Fibroblast of upper back skin (primary cell): ENCODE measurements at regions not wholly inside any gene's neighbourhood (a gene's known extent, or its start where the extent isn't known, plus 50 kb on each side); places are given as distances from the start of the nearest gene placed in this dataset.
A peak's percentile ranks its signal among the peaks of the same experiment; 100 is the strongest.

Source experiments
- DNase-seq: peaks from one replicate; pipeline ENCODE4 v3.0.0-alpha.2; 2013

DNA sequence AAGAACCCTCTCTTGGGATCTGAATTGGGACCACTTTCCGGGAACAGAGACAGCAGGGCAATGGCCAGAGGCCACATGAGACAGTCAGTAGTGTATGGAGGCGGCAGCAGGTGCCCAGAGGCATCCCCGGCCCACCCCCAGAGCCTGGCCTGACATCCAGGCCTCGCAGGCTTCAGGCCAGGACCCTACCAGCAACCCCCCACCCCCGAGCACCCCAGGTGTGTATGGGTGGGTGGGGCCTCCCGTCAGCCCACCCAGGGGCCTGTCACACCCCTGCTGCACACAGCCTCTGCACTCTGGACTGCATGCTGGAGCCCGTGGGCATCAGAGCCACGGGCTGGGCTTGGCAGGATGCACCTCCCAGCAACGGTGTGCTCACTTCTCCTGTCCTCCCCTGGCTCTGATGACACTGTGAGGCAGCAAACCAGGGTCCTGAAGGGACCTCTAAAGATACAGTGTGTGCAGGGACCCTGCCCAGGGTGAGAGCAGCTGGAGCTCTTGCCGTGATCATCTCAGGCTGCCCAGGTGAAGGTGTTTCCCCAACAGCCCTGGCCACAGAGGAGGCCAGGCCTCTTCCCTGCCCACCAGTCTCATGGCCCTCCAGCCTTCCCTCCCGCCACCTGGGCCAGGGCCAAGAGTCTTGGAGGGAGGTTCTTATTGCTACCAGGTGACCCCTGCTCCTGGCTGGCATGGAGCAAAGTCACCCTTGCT lies 88.8 kb upstream of the SEPTIN5 start:
- no peak for DNase-seq

DNA sequence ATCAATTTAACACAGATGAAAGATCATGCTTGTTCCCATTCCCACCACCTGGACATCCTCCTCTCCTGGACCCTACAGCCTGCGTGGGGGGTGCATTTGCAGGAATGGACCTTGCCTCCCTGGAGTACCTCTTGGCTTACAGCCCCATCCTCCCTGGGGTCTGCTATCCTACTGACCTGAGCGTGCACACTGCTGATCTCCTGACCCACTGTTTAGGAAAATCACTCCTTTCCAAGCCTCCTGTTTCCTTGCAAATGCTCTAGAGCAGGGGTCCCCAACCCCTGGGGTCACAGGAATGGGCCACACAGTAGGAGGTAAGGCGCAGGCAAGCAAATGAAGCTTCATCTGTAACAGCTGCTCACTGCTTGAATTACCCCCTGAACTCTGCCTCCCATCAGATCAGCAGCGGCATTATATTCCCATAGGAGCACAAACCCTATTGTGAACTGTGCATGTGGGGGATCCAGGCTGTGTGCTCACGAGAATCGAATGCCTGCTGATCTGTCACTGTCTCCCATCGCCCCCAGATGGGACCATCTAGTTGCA lies 88.2 kb upstream of the SEPTIN5 start:
- DNase-seq = no peak

DNA sequence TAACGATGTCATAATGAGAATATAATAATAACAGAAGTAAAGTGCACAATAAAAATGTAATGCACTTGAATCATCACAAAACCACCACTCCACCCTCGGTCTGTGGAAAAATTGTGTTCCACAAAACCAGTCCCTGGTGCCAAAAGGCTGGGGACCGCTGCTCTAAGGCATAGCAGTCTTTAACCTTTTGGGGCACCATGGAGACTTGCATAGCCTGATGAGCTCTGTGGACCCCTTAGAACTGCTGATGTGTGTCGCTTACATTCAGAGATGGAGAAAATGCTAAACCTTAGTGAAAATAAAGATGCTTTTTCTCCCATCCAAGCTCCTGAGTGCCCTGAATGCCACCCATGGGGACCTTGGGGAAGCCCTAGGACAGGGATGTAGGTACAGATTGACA lies 87.6 kb upstream of the SEPTIN5 start:
- no peak for DNase-seq

DNA sequence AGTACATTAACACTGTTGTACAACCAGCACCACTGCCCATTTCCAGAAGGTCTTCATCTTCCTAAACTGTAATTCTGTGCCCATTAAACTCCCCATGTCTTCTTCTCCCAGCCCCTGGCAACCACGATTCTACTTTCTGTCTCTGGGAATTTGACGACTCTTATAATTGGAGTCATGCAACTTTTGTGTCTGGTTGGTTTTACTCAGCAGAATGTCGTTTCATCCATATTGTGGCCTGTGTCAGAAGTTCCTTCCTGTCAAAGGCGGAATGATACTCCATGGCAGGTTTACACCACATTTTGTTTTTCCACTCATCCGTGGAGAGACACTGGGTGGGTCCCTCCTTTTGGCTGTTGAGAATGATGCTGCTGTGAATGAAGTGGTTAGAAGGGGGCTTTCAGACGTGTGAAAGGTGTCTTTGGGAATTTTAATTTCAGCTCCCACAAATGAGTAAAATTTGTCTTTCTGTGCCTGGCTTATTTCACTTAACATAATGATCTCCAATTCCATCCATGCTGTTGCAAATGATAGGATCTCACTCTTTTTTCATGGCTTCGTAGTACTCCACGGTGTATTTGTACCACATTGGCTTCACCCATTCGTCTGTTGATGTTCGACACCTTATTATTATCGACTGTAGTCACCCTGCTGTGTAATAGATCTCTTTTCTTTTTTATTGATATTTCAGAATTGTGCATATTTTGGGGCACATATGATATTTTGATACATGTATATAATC lies 86.1 kb upstream of the SEPTIN5 start:
- DNase-seq = no peak

DNA sequence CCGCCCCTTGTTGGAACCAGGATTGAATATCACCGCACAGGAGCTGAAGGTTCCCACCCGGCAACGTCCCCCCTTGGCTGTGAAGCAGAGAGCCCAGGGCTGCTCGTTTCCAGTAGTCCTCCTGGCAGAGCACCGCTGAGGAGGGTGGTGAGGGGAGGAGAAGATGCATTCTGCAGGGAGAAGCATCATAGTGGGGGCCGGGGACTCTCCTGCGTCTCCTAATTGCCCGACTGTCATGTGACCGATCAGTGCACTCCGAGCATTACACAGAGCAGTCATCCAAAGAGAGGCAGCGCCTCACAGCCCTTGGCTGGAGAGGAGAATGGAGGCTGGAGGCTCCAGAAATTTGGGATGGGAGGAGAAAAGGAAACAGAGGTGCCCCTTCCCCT lies 85.0 kb upstream of the SEPTIN5 start:
- DNase-seq = no peak

DNA sequence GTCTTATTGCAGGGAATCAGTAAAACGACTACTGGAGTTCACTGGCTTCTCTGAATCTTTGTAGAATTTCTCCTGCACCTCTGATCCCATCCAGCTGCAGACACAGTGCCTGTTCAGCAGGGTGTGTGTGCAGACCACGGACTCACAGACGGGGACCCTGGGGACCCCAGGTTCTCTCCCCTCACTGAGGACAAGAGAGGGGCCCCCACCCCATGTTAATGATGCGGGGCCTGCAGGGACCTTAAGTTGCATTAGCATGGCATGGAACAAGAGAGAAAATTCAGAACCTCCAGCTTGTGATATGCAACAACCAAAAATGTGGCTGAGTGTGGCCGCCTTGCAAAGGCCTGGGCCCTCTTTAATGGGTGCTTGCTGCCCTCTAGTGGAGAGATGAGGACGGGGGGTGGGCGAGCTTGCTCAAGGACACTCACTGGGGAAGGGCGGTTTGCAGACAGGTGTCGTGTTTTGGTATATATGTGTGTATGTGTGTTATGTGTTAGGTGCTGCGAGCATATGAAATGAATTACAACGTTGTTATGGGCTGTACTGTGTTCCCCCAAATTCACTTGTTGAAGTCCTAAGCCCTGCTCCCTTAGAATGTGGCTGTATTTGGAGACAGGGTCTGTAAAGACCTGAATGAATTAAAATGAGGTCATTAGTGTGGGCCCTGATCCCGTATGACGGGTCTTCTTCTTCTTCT lies 84.4 kb upstream of the SEPTIN5 start:
- DNase-seq = peak; percentile 70

DNA sequence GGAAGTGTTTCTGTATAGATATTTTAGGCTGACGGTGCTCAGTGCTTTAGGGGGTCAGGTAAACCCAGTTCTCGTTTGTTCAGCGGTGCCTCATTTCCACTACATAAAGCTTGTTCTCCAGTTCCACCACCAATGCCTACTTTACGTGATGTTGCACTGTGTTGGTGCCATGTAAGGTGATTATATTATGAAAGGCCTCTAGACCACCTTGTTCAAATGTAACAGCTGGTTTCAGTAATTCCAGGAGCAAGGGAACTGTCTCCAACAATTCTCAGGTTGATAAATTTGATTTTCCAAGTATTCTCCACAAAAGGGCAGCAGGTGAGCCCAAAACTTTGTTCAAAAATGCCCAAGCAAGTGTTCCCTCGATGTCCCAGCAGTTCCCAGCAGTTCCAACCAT lies 83.7 kb upstream of the SEPTIN5 start:
- no peak for DNase-seq

DNA sequence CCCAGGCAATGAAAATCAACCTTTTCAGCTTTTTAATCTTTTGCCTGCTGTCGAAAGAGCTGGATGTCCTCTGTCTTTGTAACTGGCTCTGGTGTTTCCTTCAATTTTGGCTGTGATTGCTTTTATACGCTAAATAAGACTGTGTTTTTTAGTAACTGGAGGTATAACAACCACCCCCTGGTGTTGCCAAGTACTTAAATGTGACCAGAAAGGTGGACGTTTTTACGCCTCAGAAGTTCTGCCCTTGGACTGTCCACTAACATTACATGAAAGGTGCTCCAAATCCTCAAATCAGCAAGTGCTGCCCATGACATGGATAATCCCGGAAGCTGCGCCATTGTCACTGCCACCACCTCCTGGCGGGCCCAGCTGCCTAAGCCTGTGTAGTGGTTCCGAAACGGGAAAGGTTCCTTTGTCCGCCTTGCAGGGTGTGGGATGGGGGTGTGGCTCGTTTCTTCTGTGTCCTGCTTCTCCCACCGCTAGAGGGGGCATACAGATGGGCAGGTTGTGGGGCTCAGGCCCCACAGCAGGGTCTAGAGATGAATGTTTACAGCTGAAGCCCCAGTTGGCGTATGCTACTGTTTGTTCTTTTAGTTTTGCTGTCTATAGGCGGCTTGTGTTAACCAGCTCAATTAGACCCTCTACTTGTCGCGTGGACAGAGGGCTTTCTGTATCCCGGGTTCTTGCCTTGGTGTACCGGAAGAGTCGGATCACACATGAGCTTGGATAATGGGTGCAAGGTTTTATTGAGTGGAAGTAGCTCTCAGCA lies 82.2 kb upstream of the SEPTIN5 start:
- peak; percentile 45 for DNase-seq

DNA sequence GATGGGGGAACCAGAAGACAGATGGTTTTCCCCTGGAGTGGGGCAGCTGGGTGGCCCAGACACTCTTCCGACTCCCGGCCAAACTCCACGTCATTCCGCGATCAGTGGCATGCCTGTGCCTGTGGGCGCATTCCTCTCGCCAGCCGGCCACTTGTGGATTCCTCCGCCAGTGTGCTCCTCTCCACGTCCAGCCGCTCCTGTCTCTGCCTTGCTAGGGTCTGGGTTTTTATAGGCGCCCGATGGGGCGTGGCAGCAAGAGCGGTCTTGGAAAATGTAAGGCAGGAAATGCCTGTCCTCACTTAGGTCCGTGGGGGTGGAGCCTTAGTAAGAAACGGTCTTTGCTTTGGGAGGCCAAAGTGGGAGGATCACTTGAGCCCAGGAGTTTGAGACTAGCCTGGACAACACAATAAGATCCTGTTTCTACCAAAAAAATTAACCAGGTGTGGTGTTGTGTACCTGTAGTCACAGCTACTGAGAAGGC lies 81.6 kb upstream of the SEPTIN5 start:
- no peak for DNase-seq

DNA sequence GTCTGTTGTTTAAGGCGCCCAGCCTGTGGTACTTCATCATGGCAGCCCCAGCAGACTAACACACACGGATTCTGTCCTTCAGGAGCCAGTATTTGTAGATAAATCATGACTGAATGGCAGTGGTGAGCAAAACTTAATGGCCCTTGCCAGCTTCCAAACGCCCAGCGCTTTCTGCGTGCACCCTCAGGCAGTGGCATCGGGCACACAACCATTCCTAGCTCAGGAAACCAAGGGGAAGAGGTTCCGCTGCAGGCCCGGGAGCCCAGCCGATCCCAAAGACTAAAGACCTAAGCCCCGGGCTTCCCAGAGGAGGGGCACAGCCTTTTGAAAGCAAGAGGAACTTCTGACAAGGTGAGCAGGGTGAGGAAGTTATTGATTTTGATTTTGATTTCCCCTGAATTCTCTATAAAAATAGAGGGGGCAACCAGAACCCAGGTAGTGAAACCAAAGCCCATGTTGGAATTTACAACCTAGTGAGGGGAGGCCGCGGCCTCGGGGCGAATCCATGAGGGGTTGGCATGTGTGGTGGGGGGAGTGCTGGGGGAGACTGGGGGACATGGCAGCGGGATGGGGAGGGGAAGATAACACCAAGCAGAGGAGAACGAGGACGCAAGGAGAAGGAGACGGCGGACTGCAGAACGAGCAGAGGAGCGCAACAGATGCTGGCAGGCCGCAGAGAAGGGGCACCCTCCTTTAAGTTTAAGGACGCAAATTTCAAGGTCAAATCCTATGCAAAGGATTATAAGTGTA lies 79.9 kb upstream of the SEPTIN5 start:
- DNase-seq = no peak

DNA sequence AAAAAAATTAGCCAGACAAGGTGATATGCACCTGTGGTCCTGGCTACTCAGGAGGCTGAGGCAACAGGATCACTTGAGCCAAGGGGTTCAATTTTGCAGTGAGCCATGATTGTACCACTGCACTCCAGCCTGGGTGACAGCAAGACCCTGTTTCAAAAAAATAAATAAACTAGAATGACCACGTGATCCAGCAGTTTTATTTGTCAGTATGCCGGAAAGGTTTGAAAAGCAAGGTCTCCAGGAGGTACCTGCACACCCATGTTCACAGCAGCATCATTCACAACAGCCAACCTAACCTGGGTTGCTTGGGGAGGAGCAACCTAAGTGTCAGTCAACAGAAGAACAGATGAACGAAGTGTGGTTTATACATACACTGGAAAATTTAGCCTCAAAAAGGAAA lies 78.7 kb upstream of the SEPTIN5 start:
- DNase-seq = no peak

DNA sequence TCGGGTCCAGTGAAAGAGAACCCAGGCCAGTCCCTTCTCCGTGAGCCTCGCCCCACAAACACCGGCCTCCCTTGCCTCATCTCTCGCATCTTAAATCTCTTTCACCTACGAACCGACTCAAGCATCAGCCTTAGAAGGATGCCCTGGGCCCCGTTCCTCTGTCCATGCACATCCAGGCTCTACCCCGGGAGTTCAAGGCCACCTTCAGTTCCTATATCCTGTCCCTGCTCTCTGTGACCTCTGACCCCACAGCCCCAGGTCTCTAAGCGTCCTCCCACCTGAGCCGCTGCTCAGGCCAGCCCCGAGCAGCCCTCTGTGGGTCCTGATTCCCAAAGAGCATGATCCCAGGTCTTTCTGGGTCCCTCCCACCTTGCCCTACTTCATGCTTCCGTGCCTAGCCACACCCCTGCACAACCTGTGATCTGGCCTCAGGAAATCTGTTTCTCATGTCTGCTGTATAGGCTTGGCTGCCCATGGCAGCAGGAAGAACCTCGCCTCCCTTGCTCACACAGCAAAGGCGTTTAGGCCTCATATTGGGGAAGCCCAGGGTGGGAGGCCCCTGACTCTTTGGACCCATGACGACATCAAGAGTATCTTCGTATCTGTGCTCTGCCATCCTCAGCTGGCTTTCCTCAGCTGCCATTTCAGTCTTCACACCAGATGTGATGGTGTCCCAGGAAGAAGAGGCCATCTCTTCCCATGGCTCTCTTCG lies 77.5 kb upstream of the SEPTIN5 start:
- no peak for DNase-seq

DNA sequence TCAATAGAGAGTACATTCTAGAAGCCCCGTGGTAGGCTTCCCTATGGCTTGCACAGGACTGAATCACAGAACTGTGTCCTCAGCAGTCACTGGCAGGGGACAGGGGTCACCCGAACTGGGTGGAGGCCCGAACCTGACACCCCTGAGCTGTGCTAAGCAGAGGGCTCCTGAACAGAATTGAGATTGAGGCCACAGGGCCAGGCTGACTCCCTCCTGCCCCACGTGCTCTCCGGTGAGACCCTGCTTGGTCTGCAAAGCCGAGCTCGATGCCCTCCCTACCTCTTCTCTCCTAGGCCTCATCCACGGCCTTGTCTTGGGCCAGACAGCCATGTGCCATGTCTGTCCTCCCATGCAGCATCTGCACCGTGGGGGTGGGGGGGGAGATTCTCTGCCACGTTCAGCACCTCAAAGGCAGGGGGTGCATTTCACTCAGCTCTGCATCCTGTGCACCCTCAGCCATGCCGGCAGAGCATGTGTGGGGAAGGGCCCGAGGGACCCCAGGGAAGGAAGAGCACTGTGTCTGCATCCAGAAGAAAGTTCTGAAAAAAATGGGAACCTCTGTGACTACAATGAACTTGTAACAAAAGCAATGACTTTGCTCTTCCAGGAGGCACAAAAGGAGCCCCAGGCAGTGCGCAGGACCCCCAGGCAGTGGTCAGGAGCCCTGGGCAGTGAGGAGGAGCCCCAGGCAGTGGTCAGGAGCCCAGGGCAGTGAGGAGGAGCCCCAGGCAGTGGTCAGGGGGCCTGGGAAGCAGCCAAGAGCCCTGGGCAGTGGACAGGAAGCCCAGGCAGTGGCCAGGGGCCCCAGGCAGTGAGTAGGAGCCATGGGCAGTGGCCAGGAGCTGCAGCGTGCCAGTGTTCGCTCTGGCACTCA lies 76.7 kb upstream of the SEPTIN5 start:
- no peak for DNase-seq

DNA sequence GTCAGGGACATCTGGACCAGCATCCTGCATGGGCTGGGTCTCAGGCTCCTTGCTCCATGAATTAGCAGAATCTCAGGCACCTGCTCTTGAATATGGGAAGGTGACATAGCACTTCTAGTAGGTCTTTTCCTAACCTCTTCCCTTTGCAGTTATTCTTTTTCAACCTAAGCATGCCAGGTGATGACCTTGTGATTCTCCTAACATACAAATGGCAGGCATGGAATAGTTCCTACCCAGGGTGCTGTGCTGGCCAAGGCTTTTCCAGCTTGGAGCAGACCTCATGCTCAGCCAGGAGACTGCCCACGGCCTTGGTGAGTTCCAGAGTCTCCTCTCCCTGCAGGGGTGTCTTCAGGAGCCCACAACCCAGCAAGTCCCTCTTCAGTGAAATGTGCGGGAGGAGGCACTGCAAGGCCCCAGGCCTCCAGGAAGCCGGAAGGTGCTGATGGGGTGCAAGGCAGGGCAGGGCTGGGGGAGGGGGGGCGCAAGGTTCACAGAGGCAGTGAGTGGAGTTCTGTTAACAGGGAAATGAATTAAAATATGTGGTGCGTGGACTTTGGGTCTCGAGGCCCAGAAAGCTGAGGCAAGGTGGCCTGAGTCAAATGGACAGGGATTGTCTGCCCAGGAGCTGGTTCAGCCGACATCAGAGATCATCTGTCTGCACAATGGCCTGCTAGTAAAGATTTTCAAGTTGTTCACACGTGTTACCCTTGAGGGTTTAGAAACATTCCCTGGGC lies 75.9 kb upstream of the SEPTIN5 start:
- no peak for DNase-seq

DNA sequence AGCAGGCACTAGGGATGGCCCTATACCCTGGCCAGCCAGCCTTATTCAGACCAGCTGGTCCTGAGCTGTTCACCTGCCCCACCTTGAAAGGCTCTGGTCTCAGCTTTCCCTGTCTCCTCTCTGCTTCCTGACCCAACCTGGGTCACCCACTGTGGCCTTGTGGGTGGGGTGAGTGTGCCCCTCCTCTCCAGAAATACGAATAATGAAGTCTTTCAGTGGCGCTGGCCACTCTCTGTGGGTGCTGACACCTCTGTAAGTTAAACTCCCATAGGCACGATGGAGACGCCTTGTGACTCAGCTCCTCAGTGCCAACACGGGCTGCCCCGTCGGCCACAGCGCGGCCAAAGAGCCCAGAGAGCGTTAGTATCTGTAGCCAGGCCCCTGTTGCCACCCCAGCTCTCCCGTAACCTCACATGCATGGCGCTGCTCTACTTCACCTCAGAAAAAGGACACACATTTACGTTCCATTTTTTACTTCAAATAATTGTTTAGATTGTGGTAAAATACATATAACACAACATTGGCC lies 74.6 kb upstream of the SEPTIN5 start:
- no peak for DNase-seq

DNA sequence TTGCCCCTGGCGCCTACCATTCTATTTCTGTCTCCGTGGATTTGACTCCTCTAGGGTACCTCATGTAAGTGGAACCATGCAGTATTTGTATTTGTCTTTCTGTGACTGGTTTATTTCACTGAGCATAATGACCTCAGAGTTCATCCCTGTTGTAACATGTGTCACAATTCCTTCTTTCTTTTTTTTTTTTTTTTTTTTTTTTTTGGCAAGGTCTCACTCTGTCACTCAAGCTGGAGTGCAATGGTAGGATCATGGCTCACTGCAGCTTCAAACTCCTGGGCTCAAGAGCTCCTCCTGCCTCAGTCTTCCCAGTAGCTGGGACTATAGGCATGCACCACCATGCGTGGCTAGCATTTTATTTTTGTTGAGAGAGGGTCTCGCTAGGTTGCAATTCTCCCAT lies 74.0 kb upstream of the SEPTIN5 start:
- no peak for DNase-seq

DNA sequence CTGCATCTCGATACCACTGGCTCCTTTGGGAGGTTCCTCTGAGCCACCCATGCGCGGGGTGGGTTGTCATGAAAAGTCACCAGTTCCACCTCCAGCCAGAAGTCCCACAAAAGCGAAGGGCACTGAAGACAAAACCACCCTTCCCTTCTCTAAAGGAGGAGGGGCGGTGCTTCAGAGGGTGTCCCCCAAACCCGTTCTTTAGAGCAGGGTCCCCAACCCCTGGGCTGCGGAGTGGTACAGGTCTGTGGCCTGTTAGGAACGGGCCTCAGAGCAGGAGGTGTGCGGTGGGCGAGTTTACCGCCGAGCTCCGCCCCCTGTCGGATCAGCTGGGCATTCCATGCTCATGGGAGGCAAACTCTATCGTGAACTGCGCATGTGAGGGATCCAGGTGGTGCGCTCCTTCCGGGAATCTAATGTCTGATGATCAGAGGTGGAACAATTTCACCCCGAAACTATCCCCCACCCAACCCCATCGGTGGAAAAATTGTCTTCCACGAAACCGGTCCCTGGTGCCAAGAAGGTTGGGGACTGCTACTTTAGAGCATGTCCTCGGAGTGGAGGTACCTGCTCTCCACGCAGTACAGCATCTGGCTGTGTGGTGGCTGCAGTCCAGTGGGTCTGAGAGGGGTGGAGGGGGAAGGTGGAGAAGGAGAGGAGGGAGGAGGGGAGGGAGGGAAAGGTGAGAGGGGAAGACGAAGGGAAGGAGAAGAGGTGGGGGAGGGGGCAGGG lies 72.9 kb upstream of the SEPTIN5 start:
- DNase-seq = peak; percentile 13

DNA sequence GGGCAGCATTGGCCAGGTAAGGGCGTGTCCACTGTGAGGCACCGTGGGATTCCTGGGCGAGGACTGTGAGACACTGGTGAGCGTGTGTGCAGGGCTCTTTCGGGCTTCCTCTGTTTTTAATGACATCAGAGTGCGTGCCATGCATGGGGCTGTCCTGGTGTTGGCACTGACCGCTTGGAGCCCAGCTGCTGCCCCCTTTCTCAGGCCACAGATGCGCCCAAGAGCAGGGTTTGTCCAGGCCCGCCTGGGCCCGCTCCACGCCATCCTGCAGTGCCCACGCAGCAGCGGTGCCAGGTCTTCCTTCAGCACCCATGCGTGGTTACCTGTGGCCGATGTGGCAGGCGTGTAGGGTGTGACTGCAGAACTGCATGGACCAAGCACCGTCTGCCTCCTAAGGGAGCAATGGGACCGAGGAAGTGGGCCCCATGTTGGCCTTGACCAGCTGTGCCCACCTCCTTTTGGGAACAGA lies 72.3 kb upstream of the SEPTIN5 start:
- DNase-seq = no peak
